GM21367 (cell line): ENCODE measurements at regions not wholly inside any gene's neighbourhood (a gene's known extent, or its start where the extent isn't known, plus 50 kb on each side); places are given as distances from the start of the nearest gene placed in this dataset.

ENCODE experiments used
- ATAC-seq: cut with Tn5 transposase; IDR thresholded peaks from one replicate; pipeline ENCODE4 v1.9.1; 2021; ENCODE audit not compliant: unreplicated experiment

- ATAC-seq: no peak
Observed at GRCh38 chr4:11271263-11271662, 157.4 kb downstream of the HS3ST1 start.

GRCh38 chr4:11268149-11268548 lies 160.5 kb downstream of the HS3ST1 start:
- ATAC-seq: no peak

DNA sequence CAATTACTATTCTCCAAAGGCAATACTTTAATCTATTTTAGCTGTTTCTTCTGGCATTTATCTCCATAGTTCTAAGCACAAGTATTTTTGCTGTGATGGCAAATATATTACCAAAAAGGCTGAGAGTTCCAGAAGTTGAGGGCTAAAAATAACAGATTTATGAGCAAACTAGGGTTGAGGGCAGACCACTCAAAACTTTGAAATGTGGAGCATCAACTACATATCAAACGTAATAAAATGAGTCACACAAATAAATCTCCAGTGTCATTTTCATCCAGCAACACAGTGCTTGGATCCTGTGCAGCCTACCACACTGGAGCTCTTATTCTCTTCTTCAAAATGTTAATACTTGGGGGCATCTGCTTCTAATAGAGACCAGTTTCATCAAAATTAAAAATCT lies 163.9 kb downstream of the HS3ST1 start:
- no peak for ATAC-seq

- no peak for ATAC-seq
Observed at GRCh38 chr4:11264346-11264745, 164.3 kb downstream of the HS3ST1 start.

- ATAC-seq: no peak
Observed at GRCh38 chr4:11263208-11263607, 165.5 kb downstream of the HS3ST1 start.

- no peak for ATAC-seq
Observed at GRCh38 chr4:11261066-11261850, 167.4 kb downstream of the HS3ST1 start.

DNA sequence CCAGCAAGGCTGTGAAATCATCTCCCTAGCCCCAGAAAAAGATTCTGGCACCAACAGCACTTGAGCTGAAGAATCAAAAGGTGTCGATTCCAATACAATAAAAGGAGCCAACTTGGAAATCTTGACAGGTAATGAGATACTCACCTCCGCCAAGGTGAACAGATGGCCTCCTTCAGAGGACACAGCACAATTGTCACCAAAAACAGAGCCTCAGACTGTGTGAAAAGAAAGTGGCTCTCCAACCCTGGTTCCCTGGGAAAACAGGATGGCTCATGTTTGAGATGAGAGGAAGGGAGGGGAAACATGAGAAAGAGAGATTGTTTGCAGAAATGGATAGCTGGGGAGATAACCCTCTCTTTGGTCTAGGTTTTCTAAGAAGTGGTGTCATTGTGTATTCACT lies 168.9 kb downstream of the HS3ST1 start:
- ATAC-seq: no peak

DNA sequence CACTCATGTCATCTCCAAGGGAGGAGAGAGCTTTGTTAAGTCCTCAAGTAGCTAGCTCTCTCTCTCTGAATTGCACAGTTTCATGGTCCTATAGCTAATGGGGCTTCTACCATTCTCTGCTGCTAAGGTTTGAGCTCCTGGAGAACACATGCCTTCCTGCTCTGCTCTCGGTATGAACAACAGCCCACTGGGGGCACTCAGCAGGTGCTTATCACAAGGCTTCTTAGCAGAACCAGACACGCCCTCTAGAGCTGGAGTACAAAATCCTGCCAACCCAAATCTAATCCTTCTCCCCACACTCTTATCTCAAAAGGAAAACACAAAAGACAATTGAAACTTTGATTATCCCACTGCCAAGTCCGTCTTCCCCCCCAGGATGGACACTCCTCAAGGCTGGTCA lies 176.5 kb downstream of the HS3ST1 start:
- no peak for ATAC-seq

- no peak for ATAC-seq
Observed at GRCh38 chr4:11250510-11250909, 178.2 kb downstream of the HS3ST1 start.

DNA sequence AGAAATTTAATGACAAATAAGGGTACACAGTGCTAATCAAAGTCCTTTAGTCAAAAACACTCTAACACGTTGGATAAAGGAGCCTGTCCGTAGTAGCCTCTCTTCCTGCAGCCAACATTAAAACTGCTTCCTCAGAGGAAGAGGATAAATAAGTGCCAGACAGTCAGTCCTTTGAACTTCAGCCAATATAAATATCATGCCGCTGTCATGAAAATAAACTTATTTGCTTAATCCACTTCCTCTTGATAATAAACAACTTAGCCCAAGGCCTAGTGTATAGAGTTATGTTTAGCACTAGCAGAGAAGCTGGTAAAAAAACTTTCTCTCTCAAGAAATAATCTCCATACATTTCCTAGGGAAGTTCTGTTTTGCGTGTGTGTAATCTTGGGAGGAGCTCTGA lies 196.7 kb downstream of the HS3ST1 start:
- ATAC-seq: no peak

- no peak for ATAC-seq
Observed at GRCh38 chr4:11230866-11231265, 197.8 kb downstream of the HS3ST1 start.

GRCh38 chr4:11228530-11228929 lies 200.2 kb downstream of the HS3ST1 start:
- ATAC-seq: no peak

GRCh38 chr4:11223311-11223710 lies 205.4 kb downstream of the HS3ST1 start:
- ATAC-seq: no peak

GRCh38 chr4:11218692-11219091 lies 210.0 kb downstream of the HS3ST1 start:
- ATAC-seq: no peak

GRCh38 chr4:11216520-11216919 lies 212.2 kb downstream of the HS3ST1 start:
- no peak for ATAC-seq

DNA sequence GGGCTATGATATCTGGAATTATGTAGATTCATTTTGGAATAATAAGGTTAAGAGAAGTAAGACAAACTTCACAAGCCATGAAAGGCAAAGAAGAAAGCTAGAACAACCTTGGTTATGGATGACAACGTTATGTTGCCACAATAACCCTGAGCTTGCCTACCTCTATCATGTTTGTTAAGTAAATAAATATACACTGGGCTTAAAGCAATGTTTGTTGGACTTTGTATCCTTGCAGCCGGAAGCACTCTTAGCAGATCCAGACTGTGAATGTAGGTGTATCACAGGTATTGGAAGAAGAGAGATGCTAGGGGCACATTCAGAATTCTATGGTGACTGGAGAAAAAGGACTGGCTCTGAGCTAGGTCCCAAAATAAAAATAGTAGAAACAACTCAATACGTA lies 214.4 kb downstream of the HS3ST1 start:
- no peak for ATAC-seq

DNA sequence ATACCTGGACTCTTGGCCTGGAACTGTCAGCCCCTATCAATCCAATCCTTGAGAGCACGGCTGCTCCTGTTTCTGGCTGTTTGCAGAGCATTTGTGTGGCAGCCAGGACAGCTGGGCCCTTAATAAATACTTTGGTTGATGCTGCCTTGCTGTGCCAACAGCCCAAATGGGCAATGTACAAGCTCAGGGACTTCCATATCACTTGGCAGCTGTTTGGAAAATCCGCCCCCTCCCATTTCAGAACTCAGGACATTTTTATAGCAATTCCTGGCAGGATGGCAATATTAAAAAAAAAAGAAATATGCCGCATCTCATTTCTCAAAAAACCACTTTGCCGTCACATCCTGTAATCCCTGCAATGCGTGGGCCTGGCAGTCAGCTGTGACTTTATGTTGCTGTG lies 218.9 kb downstream of the HS3ST1 start:
- ATAC-seq: no peak

- ATAC-seq: no peak
Observed at GRCh38 chr4:11201256-11201655, 227.4 kb downstream of the HS3ST1 start.

DNA sequence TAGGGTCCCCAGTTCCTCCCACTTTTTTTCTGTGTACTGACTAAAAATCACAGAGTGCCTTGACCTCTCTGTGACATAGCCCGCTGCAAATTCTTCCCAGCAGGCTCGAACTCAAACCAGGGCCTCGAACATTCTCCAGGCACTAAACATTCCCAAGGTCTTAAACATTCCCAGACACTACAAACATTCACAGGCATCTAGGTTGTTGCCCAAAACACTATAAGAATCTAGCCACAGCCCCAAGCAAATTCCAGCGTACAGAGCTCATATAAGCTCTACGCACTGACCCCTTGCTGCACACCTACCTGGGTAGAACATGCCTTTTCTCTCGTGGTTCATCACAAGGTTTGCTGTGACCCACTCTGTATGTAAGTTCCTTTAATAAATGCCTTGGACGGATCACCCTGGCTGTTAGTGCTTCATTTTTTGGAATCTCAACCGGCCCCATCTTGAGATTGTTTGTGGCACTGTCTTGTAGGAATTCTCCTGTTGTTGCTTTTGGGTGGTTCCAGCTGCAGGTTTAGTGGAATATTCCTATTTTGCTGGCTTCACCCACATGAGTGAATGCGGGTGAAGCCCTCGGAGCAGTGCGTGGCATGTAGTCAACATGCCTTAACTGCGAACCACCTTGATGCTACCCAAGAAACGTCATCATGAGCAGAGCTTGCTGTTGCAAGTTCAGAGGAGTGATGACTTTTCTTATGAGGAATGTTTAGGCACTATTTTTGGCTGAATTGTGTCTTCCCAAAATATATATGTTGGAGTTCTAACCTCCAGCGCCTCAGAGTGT lies 230.0 kb downstream of the HS3ST1 start:
- no peak for ATAC-seq

DNA sequence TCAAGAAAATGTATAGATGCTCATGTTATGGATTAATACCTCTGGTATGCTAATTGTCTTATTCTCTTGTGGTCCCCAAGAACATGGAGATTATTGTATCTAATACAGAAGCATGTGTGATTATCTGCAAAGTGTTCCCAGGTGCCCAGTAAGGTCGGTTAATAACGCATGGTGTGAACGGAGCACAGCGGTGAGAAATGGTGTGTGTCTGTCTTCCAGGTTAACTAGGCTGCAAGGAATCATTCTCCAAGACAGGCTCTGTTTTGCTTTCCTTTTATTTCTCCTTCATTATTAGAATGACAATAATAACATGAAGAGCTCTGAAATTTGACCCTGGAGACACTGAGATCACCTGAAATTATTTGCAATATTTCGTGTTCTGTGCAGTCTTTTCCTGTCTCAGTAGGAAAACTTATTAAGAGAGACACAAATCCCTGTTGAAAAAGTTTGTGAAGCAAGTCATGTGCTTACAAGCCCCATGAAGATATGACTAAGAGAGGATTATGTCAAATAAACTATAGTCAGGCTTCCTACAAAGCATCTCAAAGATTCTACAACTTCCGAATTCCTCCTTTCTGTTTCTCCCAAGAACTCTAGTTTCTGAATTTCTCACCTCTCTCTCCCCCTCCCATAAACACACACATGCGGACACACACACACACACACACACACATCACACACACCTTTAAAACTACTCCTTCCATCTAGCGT lies 230.9 kb downstream of the HS3ST1 start:
- no peak for ATAC-seq

GRCh38 chr4:11196927-11197522 lies 231.7 kb downstream of the HS3ST1 start:
- ATAC-seq: no peak
